Activated T-cell treated with anti-CD3 and anti-CD28 coated beads, Interleukin-2, amount 50 U/mL, for 72 hours (primary cell): ENCODE measurements at regions not wholly inside any gene's neighbourhood (a gene's known extent, or its start where the extent isn't known, plus 50 kb on each side); places are given as distances from the start of the nearest gene placed in this dataset.
"Not testable (repeated sequence)": the region's sequence is repeated elsewhere in the genome, so short reads cannot be mapped to it uniquely, and the experiment has no call there.

Source experiments
- ATAC-seq, 2 donors: fragments of 150-1000 bp; cut with Tn5 transposase; replicated peaks in 1 of 2; 2 replicates each; pipeline ENCODE4 v1.10.0; 2021; ENCODE audit warnings: moderate library complexity in 2 of 2, mild to moderate bottlenecking in 1 of 2
- DNase-seq, 2 donors: peaks; one replicate each; pipeline ENCODE4 v3.0.0; 2021 to 2022; ENCODE audit warnings: mixed read lengths in 1 of 2
- H3K27ac Mint-ChIP-seq: one replicate; pipeline ENCODE4 v1.8.0; 2022; ENCODE audit warnings: mild to moderate bottlenecking, moderate library complexity, mixed read lengths
- H3K27me3 Mint-ChIP-seq: one replicate; pipeline ENCODE4 v1.8.0; 2022; ENCODE audit warnings: low read depth, mixed read lengths
- H3K36me3 Mint-ChIP-seq, 2 donors: one replicate each; pipeline ENCODE4 v1.8.0; 2022; ENCODE audit warnings: mixed read lengths in 2 of 2, mild to moderate bottlenecking in 1 of 2; ENCODE audit not compliant: insufficient read depth in 2 of 2
- H3K4me1 Mint-ChIP-seq: one replicate; pipeline ENCODE4 v1.8.0; 2022; ENCODE audit warnings: low read depth, mixed read lengths
- H3K4me3 Mint-ChIP-seq, 2 donors: one replicate each; pipeline ENCODE4 v1.8.0; 2022; ENCODE audit warnings: mild to moderate bottlenecking in 2 of 2, mixed read lengths in 2 of 2, moderate library complexity in 2 of 2
- H3K9me3 Mint-ChIP-seq, 2 donors: one replicate each; pipeline ENCODE4 v1.8.0; 2022; ENCODE audit warnings: mixed read lengths in 2 of 2

DNA sequence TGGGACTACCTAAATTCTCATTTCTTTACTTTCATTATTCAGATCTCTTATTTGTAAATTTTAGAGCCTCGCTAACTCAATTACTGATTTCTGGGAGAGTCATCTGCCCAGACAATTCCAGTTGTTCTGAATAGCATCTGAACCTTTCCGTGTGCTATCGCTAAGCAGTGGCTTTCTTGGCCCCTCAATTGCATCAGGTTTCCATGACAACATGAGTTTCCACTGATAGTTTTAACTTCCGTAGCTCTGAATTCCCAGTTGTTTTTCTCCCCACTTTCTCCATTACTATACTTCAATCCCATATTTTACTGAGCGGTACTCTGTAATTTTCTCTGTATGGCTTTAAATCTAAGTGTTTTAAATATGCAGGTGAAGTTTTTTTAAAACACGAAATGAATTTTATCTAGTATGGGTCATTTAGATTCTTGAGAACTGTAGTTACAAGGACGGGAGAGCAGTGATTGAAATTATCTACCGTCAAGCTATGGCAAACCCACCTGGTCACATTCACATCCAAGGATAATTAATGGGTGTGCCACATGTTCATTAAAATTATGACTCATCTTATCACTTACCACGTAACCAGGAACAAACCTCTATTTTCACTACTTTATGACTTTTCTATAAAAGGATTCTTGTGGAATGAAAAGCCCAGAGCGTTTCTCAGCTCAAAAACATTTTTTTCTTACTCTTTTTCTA, 223.5 kb upstream of the PCSK5 start:
- Mint-ChIP-seq H3K4me1 (no peaks in the 10 kb centered on the region), H3K36me3 (no peaks in the 10 kb centered on the region), H3K27ac (no peak overlapping the region), H3K4me3 (no peak overlapping the region), H3K9me3 (no peaks in the 10 kb centered on the region), H3K27me3 (peaks cover 34% of the 10 kb centered on the region)
- ATAC-seq (no peak), DNase-seq (no peak)

DNA sequence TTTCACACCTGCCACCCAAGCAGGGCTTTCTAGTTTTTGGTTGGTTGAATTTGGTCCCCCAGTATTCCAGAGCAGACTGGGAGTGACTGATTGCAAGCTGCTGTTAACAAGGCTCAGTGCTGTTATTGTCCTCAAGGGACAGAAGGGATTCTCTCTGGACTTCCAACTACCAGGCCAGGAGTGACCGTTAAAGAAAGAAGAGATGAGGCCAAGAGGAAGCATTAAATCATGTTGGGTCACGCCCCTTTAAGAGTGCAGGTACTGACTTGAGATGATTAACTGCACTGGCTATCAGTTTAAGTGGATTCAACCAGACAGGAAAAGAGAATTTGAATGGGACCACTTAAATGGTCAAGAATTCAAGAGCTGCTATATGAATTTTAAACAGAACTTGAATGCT, 220.8 kb upstream of the PCSK5 start:
- ATAC-seq: no peak
- no peak for DNase-seq
- H3K9me3 Mint-ChIP-seq: peaks cover 0 to 3% of the 10 kb centered on the region in 2 donors
- H3K36me3 Mint-ChIP-seq: peaks cover 0 to 4% of the 10 kb centered on the region in 2 donors
- no peaks in the 10 kb centered on the region for H3K4me1 Mint-ChIP-seq
- peaks cover 34% of the 10 kb centered on the region for H3K27me3 Mint-ChIP-seq
- no peak overlapping the region for H3K27ac Mint-ChIP-seq
- no peak overlapping the region for H3K4me3 Mint-ChIP-seq

DNA sequence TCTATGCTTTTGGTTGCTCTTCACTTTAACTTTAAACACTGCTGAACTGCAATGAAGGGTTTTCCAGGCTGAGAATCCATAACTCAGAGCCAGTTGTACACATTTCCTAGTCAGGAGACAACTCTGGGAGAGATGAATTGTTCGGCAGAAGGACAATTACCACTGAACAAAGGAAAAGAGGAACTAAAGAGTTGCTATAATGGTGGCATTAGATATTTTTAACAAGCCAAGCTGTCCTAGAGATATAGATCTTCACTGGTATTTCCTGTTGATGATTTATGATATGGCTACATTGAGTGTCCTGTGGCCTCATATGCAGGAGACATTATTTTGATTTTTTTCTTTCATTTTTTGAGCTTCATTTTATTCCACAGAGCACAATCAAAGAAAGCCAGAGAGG, 219.1 kb upstream of the PCSK5 start:
- ATAC-seq (no peak), DNase-seq (no peak)
- Mint-ChIP-seq H3K27me3 (peaks cover 38% of the 10 kb centered on the region), H3K36me3 (peaks cover 0 to 4% of the 10 kb centered on the region in 2 donors), H3K4me1 (no peaks in the 10 kb centered on the region), H3K27ac (no peak overlapping the region), H3K9me3 (peaks cover 0 to 3% of the 10 kb centered on the region in 2 donors), H3K4me3 (no peak overlapping the region)

DNA sequence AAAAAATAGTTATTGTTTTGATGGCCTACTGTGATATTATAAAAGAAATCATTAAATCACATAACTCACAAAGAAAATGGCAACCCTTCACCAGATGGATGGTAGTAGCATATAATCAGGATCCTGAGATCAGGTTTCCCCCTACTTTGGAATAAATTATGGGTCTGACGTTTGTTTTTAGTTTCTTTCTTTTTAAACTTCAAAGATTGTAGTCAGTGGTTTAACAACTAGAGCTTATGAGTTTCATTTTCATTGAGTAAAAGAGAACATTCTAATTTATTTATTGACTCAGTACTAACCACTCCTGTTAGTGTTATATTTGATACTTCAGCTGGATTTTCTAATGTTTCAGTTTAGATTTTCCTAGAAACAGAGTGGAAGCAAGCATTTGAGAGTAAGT, 218.0 kb upstream of the PCSK5 start:
- no peak for DNase-seq
- Mint-ChIP-seq H3K9me3 (peaks cover 0 to 3% of the 10 kb centered on the region in 2 donors), H3K27ac (no peak overlapping the region), H3K36me3 (peaks cover 0 to 4% of the 10 kb centered on the region in 2 donors), H3K27me3 (peaks cover 28% of the 10 kb centered on the region), H3K4me1 (no peaks in the 10 kb centered on the region), H3K4me3 (no peak overlapping the region)
- peak in 1 of 2 donors; percentile 51 for ATAC-seq

DNA sequence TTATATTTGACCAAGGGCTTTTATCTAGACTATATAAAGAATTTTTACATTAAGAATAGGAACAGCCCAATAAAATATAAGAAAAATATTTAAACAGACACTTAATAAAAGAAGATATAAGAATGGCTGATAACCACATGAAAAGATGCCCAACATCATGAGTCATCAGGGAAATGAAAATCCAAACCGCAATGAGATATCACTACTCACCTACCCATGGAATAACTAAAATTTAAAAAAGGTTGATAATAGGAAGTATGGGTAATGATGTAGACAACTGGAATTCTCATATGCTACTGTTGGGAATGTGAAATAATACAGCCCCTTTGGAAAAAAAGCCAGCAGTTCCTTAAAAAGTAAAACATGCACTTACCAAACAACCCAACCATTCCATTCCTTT, 206.9 kb upstream of the PCSK5 start:
- Mint-ChIP-seq H3K27me3 (no peaks in the 10 kb centered on the region), H3K27ac (no peak overlapping the region), H3K9me3 (peaks cover 2 to 5% of the 10 kb centered on the region in 2 donors)

DNA sequence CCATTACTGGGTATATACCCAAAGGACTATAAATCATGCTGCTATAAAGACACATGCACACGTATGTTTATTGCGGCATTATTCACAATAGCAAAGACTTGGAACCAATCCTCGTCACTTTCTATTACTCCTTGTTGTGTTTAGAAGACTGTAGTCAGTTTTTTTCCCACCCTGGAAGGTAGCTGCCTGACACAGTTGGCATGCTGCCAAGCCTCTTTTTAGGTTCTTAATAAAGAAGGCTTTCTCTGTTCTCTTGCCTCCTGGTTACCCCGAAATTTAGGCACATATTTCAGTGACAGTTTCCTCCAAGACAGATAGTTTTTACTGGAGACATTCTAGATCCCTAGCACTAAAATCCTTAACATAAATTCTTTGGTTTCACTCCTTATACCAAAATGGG, 205.4 kb upstream of the PCSK5 start:
- H3K36me3 Mint-ChIP-seq: no peaks in the 10 kb centered on the region
- no peak overlapping the region for H3K4me3 Mint-ChIP-seq
- ATAC-seq: no peak
- peaks cover 2 to 5% of the 10 kb centered on the region in 2 donors for H3K9me3 Mint-ChIP-seq
- H3K27ac Mint-ChIP-seq: no peak overlapping the region
- no peaks in the 10 kb centered on the region for H3K27me3 Mint-ChIP-seq
- no peak for DNase-seq
- no peaks in the 10 kb centered on the region for H3K4me1 Mint-ChIP-seq

More for the DNA sequence above, 206.9 kb upstream of the PCSK5 start:
- no peak overlapping the region for H3K4me3 Mint-ChIP-seq
- ATAC-seq (no peak), DNase-seq (no peak)
- no peaks in the 10 kb centered on the region for H3K4me1 Mint-ChIP-seq
- H3K36me3 Mint-ChIP-seq: no peaks in the 10 kb centered on the region

DNA sequence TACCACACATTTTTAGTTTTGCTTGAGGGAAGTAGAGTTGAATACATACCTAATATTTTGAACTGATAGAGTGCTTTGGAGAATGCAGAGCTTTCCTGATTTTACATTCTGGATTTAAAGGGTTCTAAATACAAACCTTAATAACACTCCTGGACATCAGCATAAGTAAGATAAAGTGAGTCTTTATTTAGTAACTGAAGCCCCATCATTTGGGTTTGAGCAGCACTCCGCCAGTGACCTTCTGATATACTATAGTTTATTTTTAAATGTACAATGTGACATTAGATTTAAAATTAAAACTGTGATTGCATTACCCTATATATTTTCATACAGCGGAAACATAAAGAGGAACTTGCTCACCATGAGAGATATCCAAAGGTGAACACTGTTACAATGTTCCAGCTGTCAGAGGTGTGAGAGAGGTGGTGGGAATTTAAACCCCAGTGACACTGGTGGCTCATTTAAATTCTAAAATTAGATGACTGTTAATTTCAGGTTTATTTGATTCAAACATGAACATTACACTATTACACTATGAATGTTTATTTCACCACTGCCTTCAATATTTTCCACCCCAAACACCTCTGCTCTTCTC, 203.0 kb upstream of the PCSK5 start:
- H3K4me3 Mint-ChIP-seq: no peak overlapping the region
- H3K27me3 Mint-ChIP-seq: no peaks in the 10 kb centered on the region
- ATAC-seq (no peak), DNase-seq (no peak)
- no peak overlapping the region for H3K27ac Mint-ChIP-seq
- H3K36me3 Mint-ChIP-seq: no peaks in the 10 kb centered on the region
- H3K4me1 Mint-ChIP-seq: no peaks in the 10 kb centered on the region
- peaks cover 2 to 5% of the 10 kb centered on the region in 2 donors for H3K9me3 Mint-ChIP-seq

DNA sequence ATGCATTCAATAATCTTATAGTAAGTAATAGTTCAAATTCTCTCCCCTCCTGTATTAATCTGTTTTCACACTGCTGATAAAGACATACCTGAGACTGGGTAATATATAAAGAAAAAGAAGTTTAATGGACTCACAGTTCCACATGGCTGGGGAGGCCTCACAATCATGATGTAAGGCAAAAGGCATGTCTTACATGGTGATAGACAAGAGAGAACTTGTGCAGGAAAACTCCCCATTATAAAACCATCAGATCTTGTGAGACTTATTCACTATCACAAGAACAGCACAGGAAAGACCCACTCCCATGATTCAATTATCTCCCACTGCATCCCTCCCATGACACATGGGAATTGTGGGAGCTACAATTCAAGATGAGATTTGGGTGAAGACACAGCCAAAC, 199.9 kb upstream of the PCSK5 start:
- not testable (repeated sequence) for H3K4me1 Mint-ChIP-seq, H3K27me3 Mint-ChIP-seq, ATAC-seq, H3K27ac Mint-ChIP-seq, DNase-seq, H3K9me3 Mint-ChIP-seq, H3K36me3 Mint-ChIP-seq, H3K4me3 Mint-ChIP-seq

DNA sequence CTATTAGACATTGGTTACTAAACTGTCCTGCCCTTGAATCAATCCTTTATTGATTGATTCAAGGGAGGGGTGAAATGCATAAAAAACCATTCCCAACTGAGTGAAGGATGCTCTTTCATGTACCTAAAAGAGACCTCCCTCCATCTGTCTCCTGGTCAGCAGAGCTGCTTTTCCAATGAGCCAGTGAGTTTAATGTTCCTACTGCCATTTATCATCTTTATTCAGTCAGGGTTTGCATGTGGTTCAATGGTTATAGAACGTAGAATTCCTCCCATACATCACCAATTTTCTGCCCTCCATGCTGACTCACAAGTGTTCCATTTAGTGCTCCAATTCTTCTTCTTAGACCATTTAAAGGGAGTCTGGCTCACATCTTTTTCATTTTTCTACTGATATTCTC, 199.1 kb upstream of the PCSK5 start:
- Mint-ChIP-seq H3K4me3 (no peak overlapping the region), H3K9me3 (peaks cover 0 to 2% of the 10 kb centered on the region in 2 donors), H3K4me1 (no peaks in the 10 kb centered on the region), H3K27me3 (no peaks in the 10 kb centered on the region), H3K36me3 (no peaks in the 10 kb centered on the region), H3K27ac (no peak overlapping the region)
- ATAC-seq: no peak
- no peak for DNase-seq

DNA sequence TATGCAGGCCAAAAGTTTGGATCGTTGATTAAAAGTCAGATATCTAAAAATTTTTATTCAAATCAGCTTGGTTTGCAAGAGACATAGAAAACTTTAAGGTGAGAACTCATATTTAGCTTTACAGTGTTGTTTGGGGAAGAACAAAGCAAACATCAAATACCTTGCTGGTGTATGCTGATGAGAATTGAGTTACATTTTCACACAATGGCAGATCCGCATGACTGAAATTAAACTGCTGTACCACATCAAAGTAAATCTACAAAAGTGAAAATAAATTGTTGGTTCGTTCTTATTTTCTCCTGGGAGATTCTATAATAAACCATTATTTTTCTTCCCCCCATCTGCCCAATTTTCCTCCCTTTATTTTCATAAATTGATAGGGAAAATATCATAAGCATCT, 198.2 kb upstream of the PCSK5 start:
- ATAC-seq: no peak
- DNase-seq: no peak
- Mint-ChIP-seq H3K9me3 (peaks cover 0 to 2% of the 10 kb centered on the region in 2 donors), H3K4me3 (no peak overlapping the region), H3K36me3 (no peaks in the 10 kb centered on the region), H3K27me3 (no peaks in the 10 kb centered on the region), H3K27ac (no peak overlapping the region), H3K4me1 (no peaks in the 10 kb centered on the region)

DNA sequence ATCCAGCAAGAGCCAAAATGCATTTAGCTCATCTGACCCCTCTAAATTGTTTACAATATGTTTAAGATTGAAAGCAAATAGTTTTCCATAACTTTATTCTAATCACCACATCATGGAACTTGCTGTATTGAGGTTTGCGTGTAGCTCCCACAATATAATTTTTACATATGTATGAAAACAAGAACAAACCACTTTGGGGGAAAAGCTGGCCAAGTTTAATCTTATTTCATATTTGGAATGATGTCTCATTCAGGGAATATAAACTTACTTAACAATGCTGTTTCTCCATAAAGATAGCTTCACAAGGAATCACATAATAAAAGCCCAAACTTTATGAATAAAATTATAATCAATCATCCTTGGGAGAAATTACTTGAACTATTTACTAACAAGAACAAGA, 194.6 kb upstream of the PCSK5 start:
- H3K36me3 Mint-ChIP-seq: no peaks in the 10 kb centered on the region
- no peak for DNase-seq
- no peak overlapping the region for H3K4me3 Mint-ChIP-seq
- H3K27ac Mint-ChIP-seq: no peak overlapping the region
- H3K4me1 Mint-ChIP-seq: no peaks in the 10 kb centered on the region
- ATAC-seq: no peak
- no peaks in the 10 kb centered on the region for H3K27me3 Mint-ChIP-seq
- peaks cover 0 to 2% of the 10 kb centered on the region in 2 donors for H3K9me3 Mint-ChIP-seq

DNA sequence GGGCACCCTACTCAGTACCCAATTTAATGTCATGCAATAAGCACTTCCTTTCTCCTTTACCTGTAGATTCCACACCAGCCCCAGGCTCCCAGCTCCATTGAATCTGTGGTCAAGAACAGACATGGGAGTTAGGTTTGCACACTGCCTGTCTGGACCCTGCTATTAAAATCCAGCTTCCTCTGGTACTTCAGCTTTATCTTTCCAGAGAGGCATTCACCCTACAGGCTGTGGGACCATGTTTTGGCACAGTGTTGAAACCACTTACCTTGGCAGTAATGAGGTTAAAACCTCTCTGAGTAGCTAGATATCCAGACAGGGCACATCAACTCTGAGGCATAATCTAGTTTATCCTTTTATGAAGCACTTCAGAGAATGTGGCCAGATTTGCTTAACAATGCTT, 191.5 kb upstream of the PCSK5 start:
- H3K27me3 Mint-ChIP-seq: no peaks in the 10 kb centered on the region
- DNase-seq (no peak), ATAC-seq (no peak)
- H3K4me1 Mint-ChIP-seq: no peaks in the 10 kb centered on the region
- H3K9me3 Mint-ChIP-seq: peaks cover 0 to 2% of the 10 kb centered on the region in 2 donors
- H3K4me3 Mint-ChIP-seq: no peak overlapping the region
- no peak overlapping the region for H3K27ac Mint-ChIP-seq
- H3K36me3 Mint-ChIP-seq: no peaks in the 10 kb centered on the region

DNA sequence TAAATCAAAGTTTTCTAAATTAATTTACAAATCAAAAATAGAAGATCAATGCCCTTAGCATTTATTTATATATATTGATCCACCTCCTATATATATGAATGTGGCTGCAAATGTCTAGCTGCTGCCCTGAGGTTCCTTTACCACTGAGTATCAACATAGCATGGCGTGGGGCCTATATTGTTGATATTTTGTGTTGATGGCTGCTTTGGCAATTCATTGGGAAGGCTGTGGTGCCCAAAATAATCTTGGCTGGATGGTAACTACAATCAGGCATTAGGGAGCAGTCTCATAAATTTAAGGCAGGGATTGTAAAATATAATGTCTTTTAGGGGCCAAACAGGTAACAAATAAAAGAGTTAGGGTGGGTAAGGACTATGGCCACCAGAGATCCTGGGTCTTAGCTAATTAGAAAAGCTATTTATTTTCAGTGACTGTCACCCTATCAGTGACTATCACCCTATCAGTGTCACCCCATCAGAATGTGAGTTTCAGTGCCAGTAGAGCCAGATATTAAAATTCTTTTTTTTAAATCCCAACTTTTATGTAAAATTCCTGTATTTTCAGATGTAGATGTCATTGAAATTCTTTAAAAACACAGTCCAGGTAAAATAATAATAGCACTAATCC, 190.7 kb upstream of the PCSK5 start:
- Mint-ChIP-seq H3K4me3 (no peak overlapping the region), H3K27me3 (no peaks in the 10 kb centered on the region), H3K9me3 (no peaks in the 10 kb centered on the region), H3K4me1 (no peaks in the 10 kb centered on the region), H3K27ac (no peak overlapping the region), H3K36me3 (no peaks in the 10 kb centered on the region)
- no peak for DNase-seq
- ATAC-seq: no peak
